Gastrocnemius medialis (tissue), 4 donors: ENCODE measurements at regions not wholly inside any gene's neighbourhood (a gene's known extent, or its start where the extent isn't known, plus 50 kb on each side); places are given as distances from the start of the nearest gene placed in this dataset.

ENCODE experiments used
- CTCF ChIP-seq, 5 experiments: fragments of 450-650 bp in 3 of 5; fragments of 200-600 bp in 2 of 5; sonication (generic) in 2 of 5; IDR thresholded peaks in 4 of 5; conservative IDR thresholded peaks in 1 of 5; 1 replicate in 4 of 5; 2 replicates in 1 of 5; pipeline ENCODE4 v1.5.1; 2016 to 2019; ENCODE audit warnings: antibody characterized with exemption in 5 of 5, mild to moderate bottlenecking in 3 of 5, moderate library complexity in 3 of 5
- POLR2A ChIP-seq, 2 donors: fragments of 450-650 bp; IDR thresholded peaks; one replicate each; pipeline ENCODE4 v1.6.1; 2017; ENCODE audit warnings: antibody characterized with exemption in 2 of 2, mild to moderate bottlenecking in 2 of 2, moderate library complexity in 2 of 2

GRCh38 chrX:96455078-96455477 is 229.6 kb upstream of the DIAPH2 start:
- no peak for TF ChIP-seq CTCF (IDR thresholded peaks at IDR 0.05 in 4 of 5, conservative IDR thresholded peaks at IDR 0.05 in 1 of 5)
- no peak for TF ChIP-seq POLR2A (IDR thresholded peaks at IDR 0.05)
